ENCODE measurements at regions not wholly inside any gene's neighbourhood (a gene's known extent, or its start where the extent isn't known, plus 50 kb on each side); places are given as distances from the start of the nearest gene placed in this dataset.

DNA sequence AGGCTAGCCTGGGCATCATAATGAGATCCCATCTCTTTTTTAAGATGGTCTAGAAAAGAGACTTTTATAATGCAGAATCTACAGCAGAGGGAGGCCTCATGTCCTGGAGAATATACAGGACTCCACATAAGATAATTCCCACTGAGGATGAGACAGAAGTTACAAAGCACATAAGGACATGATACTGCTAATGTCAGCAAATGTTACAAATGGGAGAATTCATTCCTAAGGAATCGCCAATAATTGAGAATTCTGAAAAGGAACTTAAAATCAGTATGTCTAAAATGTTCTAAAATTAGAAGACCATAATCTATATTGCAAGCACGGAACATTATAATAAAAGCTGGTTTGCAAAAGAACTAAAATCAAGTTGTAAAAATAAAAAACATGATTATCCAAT, 131.6 kb upstream of the PKDCC start:
- no peaks in the 10 kb centered on the region for H3K36me3 ChIP-seq
- no peak overlapping the region for H3K4me3 ChIP-seq
- no peaks in the 10 kb centered on the region for H3K27me3 ChIP-seq
- H3K27ac ChIP-seq = no peak overlapping the region
- H3K4me1 ChIP-seq = peaks cover 12% of the 10 kb centered on the region
- no peaks in the 10 kb centered on the region; the same call in none of the 2 replicates for H3K9me3 ChIP-seq (replicated peaks)
- DNase-seq = no peak

DNA sequence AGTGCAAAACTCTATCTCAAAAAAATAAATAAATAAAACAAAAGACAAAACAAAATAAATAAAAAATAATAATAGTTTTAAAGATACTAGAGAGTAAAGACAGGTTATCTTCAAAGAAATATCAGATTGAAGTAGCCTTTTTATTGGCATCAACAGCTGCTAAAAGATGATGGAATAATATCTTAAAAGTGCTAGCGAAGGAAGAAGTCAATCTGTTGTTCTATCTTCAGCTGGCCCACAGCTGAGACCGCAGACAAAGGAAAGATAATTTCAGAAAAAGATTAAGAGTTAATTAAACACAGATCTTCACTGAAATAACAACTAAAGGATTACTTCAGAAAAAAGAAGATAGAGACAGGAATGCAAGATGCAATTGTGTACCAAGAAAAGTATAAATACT, 130.2 kb upstream of the PKDCC start:
- H3K4me1 ChIP-seq = peaks cover 24% of the 10 kb centered on the region
- H3K27me3 ChIP-seq = no peaks in the 10 kb centered on the region
- DNase-seq = peak in 1 of 2 experiments; percentile 66
- no peaks in the 10 kb centered on the region for H3K36me3 ChIP-seq
- no peaks in the 10 kb centered on the region; the same call in none of the 2 replicates for H3K9me3 ChIP-seq (replicated peaks)
- H3K27ac ChIP-seq = peak overlapping the region; percentile 14; the same call in 1 of the 2 replicates
- no peak overlapping the region for H3K4me3 ChIP-seq

DNA sequence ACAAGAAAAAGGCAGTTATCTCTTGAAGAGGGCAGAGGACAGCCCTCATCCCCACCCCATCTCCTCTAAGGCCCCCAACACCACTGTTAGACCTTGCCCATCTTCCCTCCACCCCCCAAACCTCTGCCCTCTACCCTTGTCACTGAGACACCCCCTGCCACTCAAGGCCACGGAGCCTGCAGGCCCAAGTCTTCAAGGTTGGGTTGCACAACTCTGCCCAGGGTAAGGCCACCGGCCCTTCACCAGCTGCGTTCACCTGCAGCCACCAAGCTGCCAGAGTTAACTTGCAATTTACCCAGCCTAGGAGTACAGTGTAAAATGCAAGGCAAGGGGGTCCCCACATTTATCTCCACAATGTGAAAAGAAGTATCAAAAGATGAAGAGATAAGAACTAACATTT, 128.7 kb upstream of the PKDCC start:
- H3K36me3 ChIP-seq = no peaks in the 10 kb centered on the region
- no peak overlapping the region for H3K27ac ChIP-seq
- no peaks in the 10 kb centered on the region; the same call in none of the 2 replicates for H3K9me3 ChIP-seq (replicated peaks)
- no peak for DNase-seq
- H3K4me1 ChIP-seq = peaks cover 32% of the 10 kb centered on the region
- H3K4me3 ChIP-seq = no peak overlapping the region
- no peaks in the 10 kb centered on the region for H3K27me3 ChIP-seq

- Histone ChIP-seq H3K4me1 (peaks cover 37% of the 10 kb centered on the region), H3K9me3 (replicated peaks) (peaks cover 2% of the 10 kb centered on the region), H3K4me3 (no peak overlapping the region), H3K27ac (no peak overlapping the region), H3K27me3 (no peaks in the 10 kb centered on the region), H3K36me3 (no peaks in the 10 kb centered on the region)
- DNase-seq = no peak
These were observed 127.6 kb upstream of the PKDCC start for GRCh38 chr2:41920181-41920580.

GRCh38 chr2:41920812-41921211, 127.0 kb upstream of the PKDCC start:
- no peak for DNase-seq
- Histone ChIP-seq H3K4me1 (peaks cover 37% of the 10 kb centered on the region), H3K27me3 (no peaks in the 10 kb centered on the region), H3K4me3 (no peak overlapping the region), H3K36me3 (no peaks in the 10 kb centered on the region), H3K27ac (no peak overlapping the region), H3K9me3 (replicated peaks) (peaks cover 8% of the 10 kb centered on the region)

DNA sequence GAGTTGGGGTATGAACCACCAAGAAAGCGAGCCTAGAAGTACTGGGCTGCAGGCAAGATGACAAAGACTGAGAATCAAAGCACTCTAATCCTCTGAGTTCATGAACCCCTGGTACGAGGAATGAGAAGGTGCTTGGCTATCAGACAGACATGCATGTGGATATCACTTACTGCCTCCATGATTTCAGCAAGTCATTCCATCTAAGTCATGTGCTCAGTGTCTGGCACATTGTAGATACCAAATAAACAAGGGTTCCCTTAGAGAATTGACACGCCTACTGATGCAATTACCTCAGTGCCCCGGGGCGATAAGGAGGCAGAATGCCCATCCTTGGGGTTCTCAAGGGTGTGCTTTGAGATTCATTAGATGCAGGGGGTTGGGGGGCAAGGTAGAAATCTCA, 125.6 kb upstream of the PKDCC start:
- no peaks in the 10 kb centered on the region for H3K36me3 ChIP-seq
- no peaks in the 10 kb centered on the region for H3K27me3 ChIP-seq
- peak overlapping the region; percentile 33; the same call in 1 of the 2 replicates for H3K27ac ChIP-seq
- H3K9me3 ChIP-seq (replicated peaks) = peaks cover 8% of the 10 kb centered on the region
- peaks cover 40% of the 10 kb centered on the region for H3K4me1 ChIP-seq
- DNase-seq = peak; percentile 40 to 57
- H3K4me3 ChIP-seq = no peak overlapping the region

DNA sequence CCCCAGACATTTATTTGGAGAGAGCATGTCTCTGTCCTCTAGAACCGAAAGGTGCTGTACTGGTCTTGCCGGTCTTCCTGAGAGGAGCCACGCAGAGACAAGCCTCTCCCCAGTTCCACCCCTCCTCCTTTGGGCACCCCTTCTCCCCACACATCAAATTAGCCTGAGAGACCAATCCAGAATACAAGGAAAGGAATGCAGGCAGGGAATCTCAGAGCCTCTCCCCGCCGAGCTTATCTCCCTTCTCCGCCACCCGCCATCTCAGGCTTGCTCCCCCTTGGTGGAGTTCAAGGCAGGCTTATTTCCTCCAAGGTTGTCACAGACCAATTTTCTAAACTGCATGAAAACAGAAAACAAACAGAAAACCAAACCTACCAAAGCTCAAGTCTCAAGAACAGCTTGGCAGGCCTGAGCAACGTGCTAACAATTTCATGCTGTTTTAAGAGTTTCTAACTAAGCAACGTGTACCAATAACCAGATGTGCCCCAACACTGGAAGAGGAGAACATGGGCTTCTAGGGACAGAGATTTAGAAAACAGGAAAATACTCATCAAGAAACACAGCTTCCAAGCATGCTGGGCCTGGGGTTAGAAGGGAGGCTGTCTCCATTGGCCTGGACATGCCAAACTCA, 124.5 kb upstream of the PKDCC start:
- no peaks in the 10 kb centered on the region for H3K36me3 ChIP-seq
- H3K4me3 ChIP-seq = no peak overlapping the region
- H3K9me3 ChIP-seq (replicated peaks) = peaks cover 8% of the 10 kb centered on the region
- peaks cover 41% of the 10 kb centered on the region for H3K4me1 ChIP-seq
- no peaks in the 10 kb centered on the region for H3K27me3 ChIP-seq
- no peak for DNase-seq
- H3K27ac ChIP-seq = no peak overlapping the region

- H3K9me3 ChIP-seq (replicated peaks) = peaks cover 8% of the 10 kb centered on the region
- no peaks in the 10 kb centered on the region for H3K36me3 ChIP-seq
- H3K4me3 ChIP-seq = no peak overlapping the region
- no peak for DNase-seq
- H3K4me1 ChIP-seq = peaks cover 47% of the 10 kb centered on the region
- H3K27me3 ChIP-seq = no peaks in the 10 kb centered on the region
- H3K27ac ChIP-seq = no peak overlapping the region
These were observed 123.8 kb upstream of the PKDCC start for GRCh38 chr2:41924024-41924423.

- Histone ChIP-seq H3K27ac (no peak overlapping the region), H3K4me3 (no peak overlapping the region), H3K4me1 (peaks cover 47% of the 10 kb centered on the region), H3K9me3 (replicated peaks) (peaks cover 8% of the 10 kb centered on the region), H3K36me3 (no peaks in the 10 kb centered on the region), H3K27me3 (no peaks in the 10 kb centered on the region)
- DNase-seq = no peak
These were observed 123.0 kb upstream of the PKDCC start for GRCh38 chr2:41924709-41925408.

DNA sequence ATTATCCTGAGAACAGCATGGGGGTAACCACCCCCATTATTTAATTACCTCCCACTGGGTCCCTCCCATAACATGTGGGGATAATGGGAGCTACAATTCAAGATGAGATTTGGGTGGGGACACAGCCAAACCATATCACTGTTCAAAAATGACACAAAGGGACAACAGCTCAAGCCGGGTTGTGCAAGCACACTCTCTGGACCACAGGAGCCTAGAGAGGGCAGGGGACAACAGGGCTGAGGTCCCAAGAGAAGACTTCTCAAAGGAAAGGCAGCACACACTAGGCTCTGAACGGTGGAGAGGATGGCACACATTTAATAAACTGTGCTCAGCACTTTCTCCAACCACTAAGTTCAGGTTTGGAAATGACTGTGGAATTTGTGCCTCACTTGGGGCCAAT, 122.1 kb upstream of the PKDCC start:
- DNase-seq = no peak
- H3K9me3 ChIP-seq (replicated peaks) = peaks cover 8% of the 10 kb centered on the region
- H3K4me1 ChIP-seq = peaks cover 54% of the 10 kb centered on the region
- H3K4me3 ChIP-seq = no peak overlapping the region
- no peak overlapping the region for H3K27ac ChIP-seq
- H3K36me3 ChIP-seq = no peaks in the 10 kb centered on the region
- no peaks in the 10 kb centered on the region for H3K27me3 ChIP-seq

DNA sequence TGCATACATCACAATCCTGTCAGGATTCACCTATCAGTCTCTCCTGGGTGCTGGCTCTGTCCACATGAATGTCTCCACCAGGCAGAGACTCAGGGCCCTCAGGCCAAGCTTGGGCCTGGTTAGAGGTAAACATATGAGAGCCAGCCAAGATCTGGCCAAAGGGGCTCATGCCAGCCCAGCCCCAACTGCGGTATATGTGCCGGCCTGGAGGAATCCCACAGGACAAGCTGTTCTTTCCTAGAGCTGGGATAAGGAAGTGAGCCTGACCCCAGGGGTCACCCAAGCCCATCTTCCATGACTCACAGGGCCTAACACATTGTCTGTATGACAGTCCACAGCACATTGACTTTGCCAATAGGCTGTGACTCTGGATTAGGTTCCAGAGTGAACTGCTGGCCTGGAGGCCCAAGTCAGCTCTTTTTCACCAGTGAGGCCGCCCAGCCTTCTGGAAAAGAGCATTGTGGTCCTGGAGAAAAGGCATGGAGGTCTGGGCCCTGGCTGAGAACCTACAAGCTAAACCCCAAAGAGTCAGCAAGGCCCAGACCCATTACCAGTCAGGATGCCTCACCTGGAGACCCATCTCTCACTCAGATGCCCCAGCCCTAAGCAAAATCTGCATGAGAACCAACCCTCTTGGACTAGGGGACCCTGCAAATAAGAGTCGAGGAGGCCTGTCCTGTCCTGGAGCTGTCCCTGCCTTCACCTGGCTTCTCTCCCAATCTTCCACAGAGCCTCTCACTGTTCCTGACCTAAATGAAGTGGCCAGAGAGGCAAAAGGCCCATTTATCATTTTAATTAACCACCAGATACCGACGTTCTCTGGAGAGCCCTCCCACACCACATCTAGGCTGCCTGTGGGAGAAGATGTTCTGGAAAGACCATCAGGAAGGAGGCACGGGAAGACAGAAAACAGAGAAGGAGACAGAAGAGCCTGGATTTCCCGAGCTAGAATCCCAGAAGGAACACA, 120.9 kb upstream of the PKDCC start:
- Histone ChIP-seq H3K27me3 (no peaks in the 10 kb centered on the region), H3K9me3 (replicated peaks) (peaks cover 8% of the 10 kb centered on the region), H3K36me3 (no peaks in the 10 kb centered on the region), H3K27ac (peak overlapping the region; percentile 53), H3K4me3 (no peak overlapping the region), H3K4me1 (peaks cover 61% of the 10 kb centered on the region)
- DNase-seq = no peak

DNA sequence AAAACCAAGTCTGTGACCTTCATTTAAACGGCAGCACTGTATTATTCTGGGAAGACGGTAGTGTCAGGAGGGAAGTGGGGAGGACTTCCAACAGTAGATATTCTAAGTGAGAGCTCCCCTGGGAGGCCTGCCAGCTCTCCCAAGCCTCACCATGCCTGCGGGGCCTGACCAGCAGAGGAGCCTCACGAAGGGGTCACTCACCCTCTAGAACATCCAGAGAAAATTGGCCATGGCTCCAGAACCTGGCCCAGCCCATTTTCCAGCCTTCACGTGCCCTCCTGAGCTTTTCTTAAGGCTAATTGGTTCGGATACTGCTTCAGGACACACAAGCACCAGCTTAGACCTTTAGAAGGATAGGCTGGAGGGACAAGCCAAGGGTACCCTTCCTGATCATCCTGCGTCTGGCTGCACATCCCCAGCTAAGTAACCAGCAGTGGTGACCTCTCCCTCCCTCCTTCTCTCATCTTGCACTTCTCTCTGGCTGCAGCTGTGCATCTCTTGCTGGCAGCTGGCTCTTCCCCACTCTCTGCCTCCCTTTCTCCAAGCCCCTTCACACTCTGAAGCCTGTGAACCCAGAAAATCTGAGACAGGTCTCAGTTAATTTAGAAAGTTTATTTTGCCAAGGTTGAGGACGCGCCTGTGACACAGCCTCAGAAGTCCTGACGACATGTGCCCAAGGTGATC, 120.1 kb upstream of the PKDCC start:
- Histone ChIP-seq H3K4me1 (peaks cover 56% of the 10 kb centered on the region), H3K27me3 (no peaks in the 10 kb centered on the region), H3K27ac (peak overlapping the region; percentile 53), H3K4me3 (no peak overlapping the region), H3K36me3 (no peaks in the 10 kb centered on the region), H3K9me3 (replicated peaks) (peaks cover 8% of the 10 kb centered on the region)
- DNase-seq = peak; percentile 69 to 87

GRCh38 chr2:41928526-41928925, 119.3 kb upstream of the PKDCC start:
- H3K27me3 ChIP-seq = no peaks in the 10 kb centered on the region
- H3K4me3 ChIP-seq = no peak overlapping the region
- H3K27ac ChIP-seq = peak overlapping the region; percentile 53
- H3K36me3 ChIP-seq = no peaks in the 10 kb centered on the region
- peaks cover 60% of the 10 kb centered on the region for H3K4me1 ChIP-seq
- DNase-seq = no peak
- H3K9me3 ChIP-seq (replicated peaks) = peaks cover 8% of the 10 kb centered on the region

DNA sequence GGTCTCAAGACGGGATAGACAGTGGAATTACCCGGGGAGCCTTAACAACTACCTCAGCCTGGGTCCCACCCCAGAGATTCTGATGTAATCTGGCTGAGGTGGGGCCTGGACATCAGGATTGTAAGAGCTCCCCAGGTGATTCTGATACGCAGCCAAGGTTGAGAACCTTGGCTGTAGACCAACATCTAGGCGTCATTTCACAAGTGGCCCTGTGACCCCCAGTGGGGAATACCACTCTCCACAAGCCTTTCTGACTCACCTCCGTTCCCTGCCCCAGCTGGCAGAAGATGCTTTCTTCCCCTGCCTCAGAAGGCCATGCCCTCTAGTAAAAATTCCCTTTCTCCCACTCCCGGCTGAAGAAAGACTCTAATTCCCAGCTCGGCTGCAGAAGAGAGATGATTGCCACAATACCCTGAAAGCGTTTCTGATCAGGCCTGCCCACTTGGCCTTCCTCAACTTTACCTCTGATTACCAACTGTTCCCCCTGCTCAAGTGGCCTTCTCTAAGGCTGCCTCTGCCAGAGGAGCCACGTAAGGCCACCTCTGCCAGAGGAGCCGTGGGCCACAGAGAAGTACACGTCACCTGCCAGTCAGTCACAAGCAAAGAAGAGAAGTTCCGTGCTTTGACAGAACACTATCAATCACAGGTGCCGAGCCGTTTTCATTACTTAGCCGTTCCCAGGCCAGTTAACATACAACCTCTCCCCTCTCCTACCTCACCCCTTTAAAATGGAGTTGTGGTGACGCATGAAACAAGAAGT, 116.8 kb upstream of the PKDCC start:
- DNase-seq = peak; percentile 46 to 62
- peaks cover 72% of the 10 kb centered on the region for H3K4me1 ChIP-seq

More for the DNA sequence above, 116.8 kb upstream of the PKDCC start:
- H3K9me3 ChIP-seq (replicated peaks) = no peaks in the 10 kb centered on the region
- H3K27ac ChIP-seq = peak overlapping the region; percentile 97
- no peaks in the 10 kb centered on the region for H3K36me3 ChIP-seq
- no peaks in the 10 kb centered on the region for H3K27me3 ChIP-seq
- H3K4me3 ChIP-seq = peak overlapping the region; percentile 49; the same call in 1 of the 2 replicates
